ENCODE measurements at regions not wholly inside any gene's neighbourhood (a gene's known extent, or its start where the extent isn't known, plus 50 kb on each side); places are given as distances from the start of the nearest gene placed in this dataset.
A peak's percentile ranks its signal among the peaks of the same experiment; 100 is the strongest.

GRCh38 chr13:34553376-34553775 lies 388.7 kb upstream of the NBEA start:
- H3K27ac ChIP-seq: no peak overlapping the region
- DNase-seq (ENCODE audit: low read depth, low spot score): no peak

DNA sequence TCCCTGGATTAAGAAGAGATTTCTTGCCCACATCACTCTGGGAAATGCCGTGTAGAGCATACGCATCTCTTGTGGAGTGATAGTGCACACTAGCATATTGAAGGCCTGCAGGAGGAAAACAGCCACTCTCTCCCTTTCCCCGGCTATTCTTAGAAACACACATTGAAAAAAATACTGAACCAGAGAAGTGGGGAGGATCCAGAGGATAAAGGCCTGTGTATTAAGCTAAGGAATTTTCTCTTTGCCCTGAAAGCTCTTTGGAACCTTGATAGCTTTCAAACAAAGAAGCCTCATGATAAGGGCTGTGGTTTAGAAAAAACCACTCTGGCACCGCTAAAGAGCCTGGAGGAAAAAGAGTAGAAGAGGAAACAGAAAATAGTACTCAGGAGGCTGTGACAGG lies 386.1 kb upstream of the NBEA start:
- no peak for DNase-seq (ENCODE audit: low read depth, low spot score)
- no peak overlapping the region for H3K27ac ChIP-seq

- no peak for DNase-seq (ENCODE audit: low read depth, low spot score)
- no peak overlapping the region for H3K27ac ChIP-seq
Measured at GRCh38 chr13:34561033-34561432, 381.0 kb upstream of the NBEA start.

DNA sequence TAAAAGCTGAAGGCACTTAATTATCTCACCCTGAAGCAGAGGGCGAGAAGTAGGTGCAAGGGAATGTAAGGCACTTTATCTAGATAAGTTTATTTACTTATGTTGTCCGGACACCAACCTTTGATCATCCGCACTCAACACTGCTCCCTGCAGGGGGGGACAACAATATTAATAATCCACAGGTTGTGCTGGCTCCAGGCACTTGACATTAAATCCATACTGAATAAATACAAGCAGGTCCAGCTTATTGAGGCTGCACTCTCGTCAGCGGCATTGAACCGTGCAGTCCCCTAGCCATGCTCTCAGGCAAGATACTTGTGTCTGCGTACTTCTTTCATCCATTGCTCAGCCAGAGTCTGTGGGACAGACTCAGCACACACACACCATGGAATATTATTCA lies 374.5 kb upstream of the NBEA start:
- no peak for DNase-seq (ENCODE audit: low read depth, low spot score)
- no peak overlapping the region for H3K27ac ChIP-seq

DNA sequence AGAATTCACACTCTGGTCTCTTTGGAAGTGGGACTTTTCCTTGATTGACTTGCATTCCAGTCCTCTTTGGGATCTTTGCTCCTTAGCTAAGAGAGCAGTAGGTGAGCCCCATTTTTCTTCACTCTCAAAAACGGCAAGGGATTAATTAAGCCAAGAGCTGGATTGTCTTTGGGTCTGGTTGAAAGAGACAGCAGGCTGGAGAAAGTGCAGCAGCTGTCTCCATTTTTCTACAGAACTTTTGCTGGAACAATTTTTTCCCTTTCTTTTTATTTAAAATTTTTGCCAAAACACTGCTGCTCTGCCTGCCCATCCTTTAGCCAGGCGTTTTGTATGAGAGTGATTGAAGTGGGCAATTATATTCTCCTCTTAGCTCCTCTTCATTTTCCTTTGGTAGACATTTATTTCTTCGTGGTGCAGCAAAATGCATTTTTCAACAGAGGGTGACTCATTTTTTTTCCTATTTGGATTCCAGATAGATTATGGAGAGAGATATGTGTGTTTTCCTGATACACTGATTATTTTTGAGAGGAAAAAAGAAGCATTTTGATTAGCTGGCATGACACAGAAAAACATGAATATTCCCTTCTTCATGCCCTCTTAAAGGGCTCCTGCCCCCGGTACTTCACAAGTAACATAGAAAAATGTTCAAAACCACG lies 371.2 kb upstream of the NBEA start:
- no peak overlapping the region for H3K27ac ChIP-seq
- no peak for DNase-seq (ENCODE audit: low read depth, low spot score)

GRCh38 chr13:34571716-34572115 lies 370.4 kb upstream of the NBEA start:
- no peak for DNase-seq (ENCODE audit: low read depth, low spot score)
- no peak overlapping the region for H3K27ac ChIP-seq

GRCh38 chr13:34577051-34577450 lies 365.0 kb upstream of the NBEA start:
- DNase-seq (ENCODE audit: low read depth, low spot score): peak; percentile 12
- no peak overlapping the region for H3K27ac ChIP-seq

- no peak overlapping the region for H3K27ac ChIP-seq
- DNase-seq (ENCODE audit: low read depth, low spot score): peak; percentile 34
Measured at GRCh38 chr13:34578471-34578870, 363.6 kb upstream of the NBEA start.

GRCh38 chr13:34578917-34579316 lies 363.2 kb upstream of the NBEA start:
- DNase-seq (ENCODE audit: low read depth, low spot score): no peak
- H3K27ac ChIP-seq: no peak overlapping the region

DNA sequence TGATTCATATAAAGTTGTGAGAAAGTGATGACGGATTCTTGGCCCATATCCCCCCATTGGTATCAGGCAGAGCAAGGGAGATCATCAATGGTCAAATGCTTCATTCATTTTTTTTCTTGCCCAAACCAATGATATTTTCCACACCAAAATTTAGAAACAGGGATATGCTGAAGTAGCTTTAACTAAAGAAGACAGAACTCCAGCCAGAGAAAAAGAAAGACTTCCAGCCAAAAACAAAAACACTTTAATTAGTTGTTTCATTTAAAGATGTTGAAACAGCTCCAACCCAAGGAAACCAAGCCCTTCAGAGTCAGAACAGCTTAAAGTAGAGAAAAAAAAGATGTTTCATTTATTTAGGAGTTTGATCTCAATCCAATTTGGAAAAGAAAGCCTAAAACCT lies 358.9 kb upstream of the NBEA start:
- no peak for DNase-seq (ENCODE audit: low read depth, low spot score)
- H3K27ac ChIP-seq: no peak overlapping the region

GRCh38 chr13:34587576-34587975 lies 354.5 kb upstream of the NBEA start:
- H3K27ac ChIP-seq: no peak overlapping the region
- no peak for DNase-seq (ENCODE audit: low read depth, low spot score)

DNA sequence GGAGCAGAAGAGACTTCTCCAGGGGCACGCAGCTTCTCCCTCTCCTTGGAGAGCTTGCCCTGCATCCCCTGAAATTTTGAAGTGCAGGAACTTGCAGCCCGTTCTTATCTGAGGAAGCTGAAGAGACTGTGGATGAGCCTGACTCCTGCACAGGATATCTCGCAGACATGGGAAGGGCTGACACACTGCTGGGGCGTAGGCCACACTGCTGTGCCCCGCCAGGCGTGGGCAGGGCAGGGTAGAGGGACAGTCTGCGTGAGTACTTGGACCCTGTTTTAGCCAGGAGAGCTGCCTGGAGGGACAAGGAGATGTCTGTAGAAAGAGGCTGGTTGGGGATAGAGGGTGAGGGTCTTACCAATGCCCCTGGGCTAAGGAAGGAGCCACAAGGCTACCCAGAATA lies 353.7 kb upstream of the NBEA start:
- no peak for DNase-seq (ENCODE audit: low read depth, low spot score)
- no peak overlapping the region for H3K27ac ChIP-seq

- DNase-seq (ENCODE audit: low read depth, low spot score): no peak
- H3K27ac ChIP-seq: no peak overlapping the region
Measured at GRCh38 chr13:34589581-34589980, 352.5 kb upstream of the NBEA start.

DNA sequence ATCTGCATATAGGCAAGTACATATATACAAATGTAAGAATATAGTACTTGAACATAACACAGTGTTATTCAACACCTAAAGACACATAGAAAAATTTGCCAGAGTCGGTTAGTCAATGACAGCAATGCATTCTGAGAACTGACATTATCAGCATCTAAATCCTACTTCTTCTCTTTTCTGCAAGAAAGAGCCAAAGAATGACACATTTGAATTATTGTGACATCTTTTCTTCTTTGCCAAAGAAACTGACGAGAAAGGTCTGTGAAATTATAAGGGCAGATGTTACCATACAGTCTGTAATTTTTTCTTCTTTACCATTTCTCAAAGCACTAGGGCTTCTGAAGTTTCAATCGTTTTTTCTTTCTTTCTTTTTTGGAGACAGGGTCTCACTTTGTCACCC lies 350.9 kb upstream of the NBEA start:
- DNase-seq (ENCODE audit: low read depth, low spot score): no peak
- no peak overlapping the region for H3K27ac ChIP-seq

DNA sequence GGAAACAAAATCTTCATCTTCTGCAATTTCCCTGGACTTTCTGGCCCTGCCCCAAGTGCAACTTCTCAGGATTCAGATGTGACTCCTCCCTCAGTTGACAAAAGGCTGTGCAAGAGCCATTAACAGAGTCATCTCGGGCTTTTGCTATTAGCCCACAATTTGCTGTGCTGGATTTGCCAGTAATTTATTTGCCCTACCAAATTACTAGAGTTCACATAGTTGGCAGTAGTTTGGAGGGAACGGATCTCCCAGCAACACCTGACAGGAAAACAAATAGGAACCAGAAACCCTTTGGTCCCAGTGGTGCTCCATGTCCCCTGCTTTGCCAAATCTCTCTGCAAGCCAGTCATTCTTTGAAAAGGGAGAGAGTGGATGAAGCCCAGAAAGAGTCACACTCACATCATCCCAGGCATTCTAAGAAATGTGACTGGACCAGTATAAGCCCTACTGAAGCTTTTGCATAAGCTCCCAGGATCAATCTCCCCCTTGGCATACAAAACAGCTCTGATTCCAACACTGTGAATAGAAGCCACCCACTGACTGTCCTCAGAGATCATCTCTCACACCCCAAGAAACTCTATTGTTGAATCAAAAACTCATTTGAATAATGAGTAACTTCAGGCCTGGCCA lies 350.1 kb upstream of the NBEA start:
- DNase-seq (ENCODE audit: low read depth, low spot score): no peak

GRCh38 chr13:34593658-34594057 lies 348.4 kb upstream of the NBEA start:
- H3K27ac ChIP-seq: no peak overlapping the region
- no peak for DNase-seq (ENCODE audit: low read depth, low spot score)

More for the DNA sequence above, 350.1 kb upstream of the NBEA start:
- no peak overlapping the region for H3K27ac ChIP-seq

DNA sequence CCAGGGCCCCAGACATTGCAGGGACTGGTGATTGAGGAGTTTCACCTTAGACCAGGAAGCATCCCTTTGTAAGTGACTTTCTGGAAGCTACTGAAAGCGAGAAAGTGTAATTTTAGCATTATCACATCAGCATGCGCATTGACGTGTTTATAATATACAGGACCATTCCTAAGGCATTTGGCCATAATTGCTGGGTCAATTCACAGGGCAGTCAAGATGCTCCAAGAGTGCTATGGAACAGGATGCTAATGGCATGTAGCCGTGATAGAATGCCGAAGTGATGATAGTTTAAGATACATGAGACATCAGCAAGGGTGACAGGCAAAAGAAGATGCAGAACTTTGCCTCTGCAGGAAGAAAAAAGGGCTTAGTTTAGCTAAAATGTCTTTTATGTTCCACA lies 347.6 kb upstream of the NBEA start:
- DNase-seq (ENCODE audit: low read depth, low spot score): no peak
- H3K27ac ChIP-seq: no peak overlapping the region

DNA sequence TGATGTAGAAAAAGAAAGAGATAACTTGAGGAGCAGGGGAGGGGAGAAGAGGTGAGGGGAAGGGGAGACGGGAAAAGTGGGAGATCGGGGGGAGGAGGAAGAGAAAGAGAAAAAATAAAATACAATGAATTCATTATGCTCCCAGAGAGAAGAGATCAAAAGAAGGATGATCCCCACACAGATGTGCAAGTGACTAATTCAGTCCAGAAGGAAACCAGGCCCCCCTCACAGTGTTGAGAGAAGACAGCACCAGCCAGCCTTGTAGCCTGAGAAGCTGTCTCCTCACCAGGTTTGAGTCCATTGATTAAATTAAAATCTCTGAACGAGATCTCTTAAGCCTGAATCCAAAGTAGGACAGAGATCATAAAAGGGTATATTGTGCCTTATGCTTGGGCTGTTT lies 333.7 kb upstream of the NBEA start:
- DNase-seq (ENCODE audit: low read depth, low spot score): no peak
- H3K27ac ChIP-seq: no peak overlapping the region

DNA sequence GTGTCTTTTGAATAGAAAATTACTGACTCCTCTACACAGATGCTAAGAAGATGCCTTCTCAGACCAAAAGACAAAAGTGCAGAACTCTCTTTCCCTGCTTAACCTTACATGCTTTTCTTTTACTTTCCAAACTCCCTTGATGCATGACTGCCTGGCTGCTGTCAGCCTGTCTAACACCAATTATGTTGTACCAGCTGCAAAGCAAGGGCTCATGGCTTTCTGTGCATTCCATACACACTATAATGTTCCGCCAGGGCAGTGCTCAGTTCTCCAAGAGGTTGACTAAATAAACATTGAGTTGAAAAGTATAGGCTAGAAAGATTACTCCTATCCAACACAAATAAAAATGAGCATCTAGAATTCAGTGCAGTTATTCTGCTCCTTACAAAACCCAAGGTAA lies 330.4 kb upstream of the NBEA start:
- DNase-seq (ENCODE audit: low read depth, low spot score): no peak
- H3K27ac ChIP-seq: no peak overlapping the region

DNA sequence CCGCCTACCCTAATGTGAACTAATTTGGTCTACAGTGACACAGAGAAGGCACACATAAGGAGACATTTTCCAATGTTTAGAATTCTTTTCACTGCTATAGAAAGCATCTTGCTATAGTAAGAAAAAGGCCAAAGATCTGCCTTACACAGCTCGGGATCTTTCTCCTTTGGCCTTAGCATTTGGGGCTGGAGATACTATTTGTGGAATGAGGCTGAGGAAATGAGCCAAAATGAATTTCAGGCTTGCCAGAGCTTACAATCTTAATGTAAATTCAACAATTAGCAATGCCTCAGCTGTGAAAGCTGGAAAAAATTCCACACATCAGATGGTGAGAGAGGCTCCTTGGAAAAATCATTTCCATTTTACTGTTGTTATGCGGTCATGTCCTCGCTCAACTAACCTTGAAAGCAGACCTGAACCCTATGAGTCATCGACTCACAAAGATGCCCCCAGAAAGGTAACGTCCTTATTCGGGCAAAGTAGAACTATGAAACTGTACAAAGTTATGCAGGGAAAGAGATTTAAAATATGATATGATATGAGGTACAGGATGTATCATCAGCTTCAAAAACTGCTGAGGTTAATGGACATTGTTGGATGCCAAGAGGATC lies 324.5 kb upstream of the NBEA start:
- H3K27ac ChIP-seq: no peak overlapping the region
- DNase-seq (ENCODE audit: low read depth, low spot score): no peak

DNA sequence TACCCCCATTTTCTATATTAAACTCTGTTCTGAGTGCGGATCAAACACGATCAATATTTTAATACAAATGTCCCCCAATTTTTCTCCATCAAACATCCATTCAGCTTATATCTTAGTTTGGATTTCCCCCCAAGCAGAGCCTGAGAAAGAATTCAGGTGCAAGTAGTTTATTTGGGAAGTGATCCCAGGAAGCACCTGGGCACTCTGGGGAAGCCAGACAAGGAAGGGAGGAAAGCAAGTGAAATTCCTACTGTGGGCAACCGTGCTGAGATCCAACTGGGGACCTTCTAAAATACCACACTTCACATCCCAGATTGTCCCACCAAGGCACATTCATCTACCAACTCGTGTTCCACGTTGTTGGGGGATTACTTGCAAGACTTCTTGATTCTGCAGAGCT lies 323.4 kb upstream of the NBEA start:
- DNase-seq (ENCODE audit: low read depth, low spot score): no peak
- no peak overlapping the region for H3K27ac ChIP-seq

DNA sequence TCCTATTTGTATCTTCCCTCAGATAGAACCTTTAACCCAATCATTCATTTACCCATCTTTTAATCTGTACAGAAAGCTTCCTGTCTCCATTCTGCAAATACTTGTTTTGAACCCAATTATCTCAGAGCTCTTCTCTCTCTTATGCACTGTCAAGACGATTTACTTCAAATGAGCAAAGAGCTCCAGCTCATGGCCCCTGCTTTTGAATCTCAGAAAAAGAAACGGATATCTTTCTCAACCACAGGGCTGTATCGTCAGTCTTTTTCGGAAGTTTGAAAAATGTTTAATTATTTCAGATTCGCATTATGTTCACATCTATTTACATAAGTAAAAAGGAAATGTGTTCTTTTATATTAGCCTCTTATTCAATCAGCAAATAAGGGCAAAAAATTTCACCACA lies 322.7 kb upstream of the NBEA start:
- no peak for DNase-seq (ENCODE audit: low read depth, low spot score)

More for the DNA sequence above, 322.7 kb upstream of the NBEA start:
- H3K27ac ChIP-seq: no peak overlapping the region

All from epithelial cell of prostate (primary cell).